ENCODE measurements at regions not wholly inside any gene's neighbourhood (a gene's known extent, or its start where the extent isn't known, plus 50 kb on each side); places are given as distances from the start of the nearest gene placed in this dataset.

GRCh38 chr12:75577812-75578211 is 66.4 kb upstream of the KRR1 start:
- TF ChIP-seq TAF1 (IDR thresholded peaks at IDR 0.05; ENCODE audit: low read depth): no peak
- TF ChIP-seq CEBPB (IDR thresholded peaks at IDR 0.05): no peak
- TF ChIP-seq, protein P1, sequence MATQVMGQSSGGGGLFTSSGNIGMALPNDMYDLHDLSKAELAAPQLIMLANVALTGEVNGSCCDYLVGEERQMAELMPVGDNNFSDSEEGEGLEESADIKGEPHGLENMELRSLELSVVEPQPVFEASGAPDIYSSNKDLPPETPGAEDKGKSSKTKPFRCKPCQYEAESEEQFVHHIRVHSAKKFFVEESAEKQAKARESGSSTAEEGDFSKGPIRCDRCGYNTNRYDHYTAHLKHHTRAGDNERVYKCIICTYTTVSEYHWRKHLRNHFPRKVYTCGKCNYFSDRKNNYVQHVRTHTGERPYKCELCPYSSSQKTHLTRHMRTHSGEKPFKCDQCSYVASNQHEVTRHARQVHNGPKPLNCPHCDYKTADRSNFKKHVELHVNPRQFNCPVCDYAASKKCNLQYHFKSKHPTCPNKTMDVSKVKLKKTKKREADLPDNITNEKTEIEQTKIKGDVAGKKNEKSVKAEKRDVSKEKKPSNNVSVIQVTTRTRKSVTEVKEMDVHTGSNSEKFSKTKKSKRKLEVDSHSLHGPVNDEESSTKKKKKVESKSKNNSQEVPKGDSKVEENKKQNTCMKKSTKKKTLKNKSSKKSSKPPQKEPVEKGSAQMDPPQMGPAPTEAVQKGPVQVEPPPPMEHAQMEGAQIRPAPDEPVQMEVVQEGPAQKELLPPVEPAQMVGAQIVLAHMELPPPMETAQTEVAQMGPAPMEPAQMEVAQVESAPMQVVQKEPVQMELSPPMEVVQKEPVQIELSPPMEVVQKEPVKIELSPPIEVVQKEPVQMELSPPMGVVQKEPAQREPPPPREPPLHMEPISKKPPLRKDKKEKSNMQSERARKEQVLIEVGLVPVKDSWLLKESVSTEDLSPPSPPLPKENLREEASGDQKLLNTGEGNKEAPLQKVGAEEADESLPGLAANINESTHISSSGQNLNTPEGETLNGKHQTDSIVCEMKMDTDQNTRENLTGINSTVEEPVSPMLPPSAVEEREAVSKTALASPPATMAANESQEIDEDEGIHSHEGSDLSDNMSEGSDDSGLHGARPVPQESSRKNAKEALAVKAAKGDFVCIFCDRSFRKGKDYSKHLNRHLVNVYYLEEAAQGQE (IDR thresholded peaks at IDR 0.05; ENCODE audit: low read depth): no peak
- no peak for TF ChIP-seq TEAD4 (IDR thresholded peaks at IDR 0.05)
- TF ChIP-seq NFIC (IDR thresholded peaks at IDR 0.05): no peak
- TF ChIP-seq YY1 (IDR thresholded peaks at IDR 0.05; ENCODE audit: low read depth): no peak
- TF ChIP-seq EGR1 (IDR thresholded peaks at IDR 0.05): no peak

All from Ishikawa (cell line).